ENCODE measurements at regions not wholly inside any gene's neighbourhood (a gene's known extent, or its start where the extent isn't known, plus 50 kb on each side); places are given as distances from the start of the nearest gene placed in this dataset.

DNA sequence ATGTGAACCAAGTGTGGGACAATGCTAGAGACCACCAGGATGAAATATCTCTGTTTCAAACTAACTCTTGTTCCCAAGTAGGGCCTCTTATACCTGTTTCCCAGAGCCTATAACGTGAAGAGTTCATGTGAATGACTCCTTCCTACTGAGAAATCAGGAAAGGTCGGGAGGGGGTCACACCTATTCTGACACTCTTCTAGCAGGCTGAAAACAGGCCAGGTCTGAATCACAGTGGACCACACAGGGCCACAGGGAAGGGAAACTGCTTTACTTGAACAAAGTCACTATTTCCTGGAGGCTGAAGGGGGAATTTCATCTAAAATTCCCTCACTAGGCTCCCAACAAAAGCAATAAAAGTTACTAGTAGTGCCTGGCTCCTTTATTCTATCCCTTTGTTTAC lies 88.4 kb upstream of the BMP2 start:
- TF ChIP-seq CTCF (IDR thresholded peaks at IDR 0.05; ENCODE audit: insufficient read depth, low read length) (no peak), REST (IDR thresholded peaks at IDR 0.05; ENCODE audit: insufficient replicate concordance, low read depth) (no peak), GABPA (IDR thresholded peaks at IDR 0.05; ENCODE audit: low read depth) (no peak), POLR2AphosphoS5 (IDR thresholded peaks at IDR 0.05; ENCODE audit: low read depth) (no peak), SPI1 (IDR thresholded peaks at IDR 0.05; ENCODE audit: borderline replicate concordance, low read depth) (no peak)

All from HL-60 (cell line).